ENCODE measurements at regions not wholly inside any gene's neighbourhood (a gene's known extent, or its start where the extent isn't known, plus 50 kb on each side); places are given as distances from the start of the nearest gene placed in this dataset.

DNA sequence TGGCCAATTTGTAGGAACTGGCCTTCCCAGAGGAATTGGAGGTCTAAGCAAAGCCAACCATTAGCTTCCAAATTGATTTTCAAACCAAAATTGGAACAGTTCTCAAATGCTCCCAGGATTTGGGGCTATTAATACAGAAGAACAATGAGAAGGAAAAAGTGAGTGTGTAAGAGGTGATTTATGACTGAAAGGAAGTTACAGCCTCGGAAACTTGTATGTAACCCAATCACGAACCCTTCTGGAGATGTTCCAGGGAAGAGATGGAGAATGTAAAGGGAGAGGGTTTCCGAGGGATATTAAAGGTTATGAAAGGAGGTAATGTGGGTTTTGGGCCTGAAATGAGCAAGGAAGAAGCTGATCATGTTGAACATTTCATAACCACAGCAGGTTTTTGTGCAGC is 93.2 kb upstream of the CXCL14 start:
- H3K9me3 ChIP-seq (ENCODE audit: control insufficient read depth, low read length), result no peaks in the 10 kb centered on the region
- no peaks in the 10 kb centered on the region for H3K79me2 ChIP-seq
- no peak overlapping the region for H3K4me2 ChIP-seq (ENCODE audit: low read length)
- no peaks in the 10 kb centered on the region for H3K36me3 ChIP-seq (ENCODE audit: control insufficient read depth, insufficient read depth, low read length)
- no peaks in the 10 kb centered on the region for H3K4me1 ChIP-seq
- no peak for TF ChIP-seq CTCF (IDR thresholded peaks at IDR 0.05)
- no peak overlapping the region for H3K9ac ChIP-seq
- H2AFZ ChIP-seq, result no peak overlapping the region
- H3K27me3 ChIP-seq (ENCODE audit: control insufficient read depth, insufficient read depth, low read length), result no peaks in the 10 kb centered on the region
- H3K4me3 ChIP-seq (ENCODE audit: low read depth, low read length), result no peak overlapping the region
- no peak overlapping the region for H3K27ac ChIP-seq

- Histone ChIP-seq H3K9me3 (ENCODE audit: control insufficient read depth, low read length) (no peaks in the 10 kb centered on the region), H3K4me3 (ENCODE audit: low read depth, low read length) (no peak overlapping the region), H3K27me3 (ENCODE audit: control insufficient read depth, insufficient read depth, low read length) (no peaks in the 10 kb centered on the region), H3K9ac (no peak overlapping the region), H3K79me2 (no peaks in the 10 kb centered on the region), H3K36me3 (ENCODE audit: control insufficient read depth, insufficient read depth, low read length) (no peaks in the 10 kb centered on the region), H3K27ac (no peak overlapping the region), H2AFZ (no peak overlapping the region), H3K4me1 (no peaks in the 10 kb centered on the region), H3K4me2 (ENCODE audit: low read length) (no peak overlapping the region)
- TF ChIP-seq CTCF (IDR thresholded peaks at IDR 0.05), result no peak
Observed at GRCh38 chr5:135671052-135671705, 92.4 kb upstream of the CXCL14 start.

DNA sequence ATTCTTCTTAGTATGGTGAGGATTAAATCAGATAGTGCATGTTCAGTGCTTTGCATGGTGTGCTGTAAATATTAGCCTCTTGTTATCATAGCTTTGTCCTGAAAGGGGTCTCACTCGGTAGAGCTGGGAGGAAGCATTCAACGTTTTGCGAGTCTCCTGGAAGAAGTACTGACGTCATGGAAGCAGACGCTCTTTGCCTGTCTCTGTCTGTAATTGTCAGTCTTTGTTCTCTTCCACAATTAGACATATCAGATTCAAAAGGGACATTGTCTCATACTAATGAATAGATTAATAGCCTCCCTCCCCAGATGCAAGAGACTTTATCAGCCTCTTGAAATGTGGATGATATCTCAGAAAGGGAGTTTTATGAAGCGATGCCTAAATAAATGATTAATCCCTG is 91.8 kb upstream of the CXCL14 start:
- Histone ChIP-seq H3K27me3 (ENCODE audit: control insufficient read depth, insufficient read depth, low read length) (no peaks in the 10 kb centered on the region), H3K27ac (no peak overlapping the region), H3K4me1 (no peaks in the 10 kb centered on the region), H2AFZ (no peak overlapping the region), H3K4me2 (ENCODE audit: low read length) (no peak overlapping the region), H3K9me3 (ENCODE audit: control insufficient read depth, low read length) (no peaks in the 10 kb centered on the region), H3K36me3 (ENCODE audit: control insufficient read depth, insufficient read depth, low read length) (no peaks in the 10 kb centered on the region), H3K79me2 (no peaks in the 10 kb centered on the region), H3K4me3 (ENCODE audit: low read depth, low read length) (no peak overlapping the region), H3K9ac (no peak overlapping the region)
- no peak for TF ChIP-seq CTCF (IDR thresholded peaks at IDR 0.05)

GRCh38 chr5:135669416-135669815 is 90.6 kb upstream of the CXCL14 start:
- no peaks in the 10 kb centered on the region for H3K36me3 ChIP-seq (ENCODE audit: control insufficient read depth, insufficient read depth, low read length)
- H2AFZ ChIP-seq, result no peak overlapping the region
- H3K9ac ChIP-seq, result no peak overlapping the region
- H3K79me2 ChIP-seq, result no peaks in the 10 kb centered on the region
- H3K4me2 ChIP-seq (ENCODE audit: low read length), result no peak overlapping the region
- H3K27ac ChIP-seq, result no peak overlapping the region
- no peaks in the 10 kb centered on the region for H3K4me1 ChIP-seq
- no peak for TF ChIP-seq CTCF (IDR thresholded peaks at IDR 0.05)
- no peaks in the 10 kb centered on the region for H3K27me3 ChIP-seq (ENCODE audit: control insufficient read depth, insufficient read depth, low read length)
- no peak overlapping the region for H3K4me3 ChIP-seq (ENCODE audit: low read depth, low read length)
- H3K9me3 ChIP-seq (ENCODE audit: control insufficient read depth, low read length), result no peaks in the 10 kb centered on the region

- no peak overlapping the region for H3K4me2 ChIP-seq (ENCODE audit: low read length)
- no peak for TF ChIP-seq CTCF (IDR thresholded peaks at IDR 0.05)
- no peaks in the 10 kb centered on the region for H3K27me3 ChIP-seq (ENCODE audit: control insufficient read depth, insufficient read depth, low read length)
- H3K4me1 ChIP-seq, result no peaks in the 10 kb centered on the region
- no peak overlapping the region for H2AFZ ChIP-seq
- H3K36me3 ChIP-seq (ENCODE audit: control insufficient read depth, insufficient read depth, low read length), result no peaks in the 10 kb centered on the region
- H3K27ac ChIP-seq, result no peak overlapping the region
- H3K4me3 ChIP-seq (ENCODE audit: low read depth, low read length), result no peak overlapping the region
- H3K9me3 ChIP-seq (ENCODE audit: control insufficient read depth, low read length), result no peaks in the 10 kb centered on the region
- H3K9ac ChIP-seq, result no peak overlapping the region
- no peaks in the 10 kb centered on the region for H3K79me2 ChIP-seq
Observed at GRCh38 chr5:135667673-135668072, 88.9 kb upstream of the CXCL14 start.

Measured in parathyroid adenoma (tissue), 2 donors.